ENCODE measurements at regions not wholly inside any gene's neighbourhood (a gene's known extent, or its start where the extent isn't known, plus 50 kb on each side); places are given as distances from the start of the nearest gene placed in this dataset.

DNA sequence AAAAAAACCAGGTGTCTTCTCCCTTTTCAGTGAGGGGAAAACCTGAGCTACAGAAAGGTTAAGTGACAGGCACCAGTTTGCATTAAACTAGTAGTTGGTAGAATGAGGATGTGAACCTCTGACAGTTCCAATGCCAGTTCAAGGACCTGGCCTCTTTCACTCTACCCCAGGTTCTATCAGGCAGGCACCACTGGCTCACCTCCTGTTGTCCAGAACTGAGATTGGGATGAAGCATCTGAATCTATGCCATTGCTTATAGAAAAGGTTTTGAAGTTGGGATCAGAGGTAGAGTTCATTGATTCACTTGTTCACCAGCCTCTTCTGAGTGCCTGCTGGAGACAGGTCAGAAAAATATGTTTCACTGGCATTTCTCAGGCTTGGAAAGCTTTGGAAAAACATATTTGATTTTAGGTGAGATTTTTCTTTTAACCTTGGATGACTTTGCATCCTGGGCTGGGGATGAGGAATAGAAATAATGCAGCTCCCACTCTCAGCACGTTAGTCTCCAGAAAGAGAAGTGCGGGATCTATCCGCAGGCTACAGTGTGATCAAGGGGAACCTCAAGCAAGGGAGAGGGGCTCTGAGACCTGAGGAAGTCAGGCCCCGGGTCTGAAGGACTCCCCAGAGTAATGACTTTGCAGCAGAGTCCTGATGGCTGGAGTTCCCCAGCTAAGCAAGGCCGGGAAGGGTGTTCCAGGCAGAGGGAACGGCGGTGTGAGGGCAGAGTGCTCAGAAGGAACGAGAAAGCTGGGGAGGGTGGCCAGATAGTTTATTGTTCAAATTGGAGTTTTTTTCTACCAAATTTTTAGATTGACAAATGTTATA, 250.3 kb downstream of the MYCN start (continued):
- TF ChIP-seq, protein P1, sequence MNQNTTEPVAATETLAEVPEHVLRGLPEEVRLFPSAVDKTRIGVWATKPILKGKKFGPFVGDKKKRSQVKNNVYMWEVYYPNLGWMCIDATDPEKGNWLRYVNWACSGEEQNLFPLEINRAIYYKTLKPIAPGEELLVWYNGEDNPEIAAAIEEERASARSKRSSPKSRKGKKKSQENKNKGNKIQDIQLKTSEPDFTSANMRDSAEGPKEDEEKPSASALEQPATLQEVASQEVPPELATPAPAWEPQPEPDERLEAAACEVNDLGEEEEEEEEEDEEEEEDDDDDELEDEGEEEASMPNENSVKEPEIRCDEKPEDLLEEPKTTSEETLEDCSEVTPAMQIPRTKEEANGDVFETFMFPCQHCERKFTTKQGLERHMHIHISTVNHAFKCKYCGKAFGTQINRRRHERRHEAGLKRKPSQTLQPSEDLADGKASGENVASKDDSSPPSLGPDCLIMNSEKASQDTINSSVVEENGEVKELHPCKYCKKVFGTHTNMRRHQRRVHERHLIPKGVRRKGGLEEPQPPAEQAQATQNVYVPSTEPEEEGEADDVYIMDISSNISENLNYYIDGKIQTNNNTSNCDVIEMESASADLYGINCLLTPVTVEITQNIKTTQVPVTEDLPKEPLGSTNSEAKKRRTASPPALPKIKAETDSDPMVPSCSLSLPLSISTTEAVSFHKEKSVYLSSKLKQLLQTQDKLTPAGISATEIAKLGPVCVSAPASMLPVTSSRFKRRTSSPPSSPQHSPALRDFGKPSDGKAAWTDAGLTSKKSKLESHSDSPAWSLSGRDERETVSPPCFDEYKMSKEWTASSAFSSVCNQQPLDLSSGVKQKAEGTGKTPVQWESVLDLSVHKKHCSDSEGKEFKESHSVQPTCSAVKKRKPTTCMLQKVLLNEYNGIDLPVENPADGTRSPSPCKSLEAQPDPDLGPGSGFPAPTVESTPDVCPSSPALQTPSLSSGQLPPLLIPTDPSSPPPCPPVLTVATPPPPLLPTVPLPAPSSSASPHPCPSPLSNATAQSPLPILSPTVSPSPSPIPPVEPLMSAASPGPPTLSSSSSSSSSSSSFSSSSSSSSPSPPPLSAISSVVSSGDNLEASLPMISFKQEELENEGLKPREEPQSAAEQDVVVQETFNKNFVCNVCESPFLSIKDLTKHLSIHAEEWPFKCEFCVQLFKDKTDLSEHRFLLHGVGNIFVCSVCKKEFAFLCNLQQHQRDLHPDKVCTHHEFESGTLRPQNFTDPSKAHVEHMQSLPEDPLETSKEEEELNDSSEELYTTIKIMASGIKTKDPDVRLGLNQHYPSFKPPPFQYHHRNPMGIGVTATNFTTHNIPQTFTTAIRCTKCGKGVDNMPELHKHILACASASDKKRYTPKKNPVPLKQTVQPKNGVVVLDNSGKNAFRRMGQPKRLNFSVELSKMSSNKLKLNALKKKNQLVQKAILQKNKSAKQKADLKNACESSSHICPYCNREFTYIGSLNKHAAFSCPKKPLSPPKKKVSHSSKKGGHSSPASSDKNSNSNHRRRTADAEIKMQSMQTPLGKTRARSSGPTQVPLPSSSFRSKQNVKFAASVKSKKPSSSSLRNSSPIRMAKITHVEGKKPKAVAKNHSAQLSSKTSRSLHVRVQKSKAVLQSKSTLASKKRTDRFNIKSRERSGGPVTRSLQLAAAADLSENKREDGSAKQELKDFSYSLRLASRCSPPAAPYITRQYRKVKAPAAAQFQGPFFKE (tag by site-specific recombination; IDR thresholded peaks at IDR 0.05; ENCODE audit: borderline replicate concordance), result no peak
- TF ChIP-seq ZNF184 (tag by site-specific recombination; IDR thresholded peaks at IDR 0.05) (no peak), ZNF510 (tag by site-specific recombination; IDR thresholded peaks at IDR 0.05; ENCODE audit: insufficient replicate concordance) (no peak), TCF7L2 (IDR thresholded peaks at IDR 0.05; ENCODE audit: borderline replicate concordance, low read depth, low read length) (no peak), GLIS1 (tag by site-specific recombination; IDR thresholded peaks at IDR 0.05) (no peak), ZNF324 (tag by site-specific recombination; IDR thresholded peaks at IDR 0.05) (no peak), ZNF366 (tag by site-specific recombination; conservative IDR thresholded peaks at IDR 0.05) (no peak), ZNF302 (tag by site-specific recombination; IDR thresholded peaks at IDR 0.05; ENCODE audit: low read depth) (no peak)
- TF ChIP-seq, protein P2, sequence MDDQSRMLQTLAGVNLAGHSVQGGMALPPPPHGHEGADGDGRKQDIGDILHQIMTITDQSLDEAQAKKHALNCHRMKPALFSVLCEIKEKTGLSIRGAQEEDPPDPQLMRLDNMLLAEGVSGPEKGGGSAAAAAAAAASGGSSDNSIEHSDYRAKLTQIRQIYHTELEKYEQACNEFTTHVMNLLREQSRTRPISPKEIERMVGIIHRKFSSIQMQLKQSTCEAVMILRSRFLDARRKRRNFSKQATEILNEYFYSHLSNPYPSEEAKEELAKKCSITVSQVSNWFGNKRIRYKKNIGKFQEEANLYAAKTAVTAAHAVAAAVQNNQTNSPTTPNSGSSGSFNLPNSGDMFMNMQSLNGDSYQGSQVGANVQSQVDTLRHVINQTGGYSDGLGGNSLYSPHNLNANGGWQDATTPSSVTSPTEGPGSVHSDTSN (CRISPR knock-in tag; IDR thresholded peaks at IDR 0.05), result no peak

DNA sequence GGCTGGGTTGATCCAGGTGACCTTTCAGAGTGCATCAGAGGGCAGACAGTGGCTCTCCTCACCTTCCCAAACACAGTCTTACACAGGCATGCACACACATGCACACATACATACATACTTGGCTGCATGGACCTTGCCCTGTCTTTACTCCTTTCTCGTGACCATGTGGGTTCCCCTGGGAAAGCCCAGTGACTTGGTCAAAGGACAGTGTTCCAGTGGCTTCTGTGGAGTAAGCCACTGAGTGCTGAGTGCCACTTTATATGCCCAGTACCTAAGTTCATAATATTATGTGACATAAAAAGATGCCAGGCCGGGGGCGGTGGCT, 249.4 kb downstream of the MYCN start:
- H3K4me1 ChIP-seq (ENCODE audit: control insufficient read depth, insufficient read depth, low read length), result no peaks in the 10 kb centered on the region
- TF ChIP-seq, protein P3, sequence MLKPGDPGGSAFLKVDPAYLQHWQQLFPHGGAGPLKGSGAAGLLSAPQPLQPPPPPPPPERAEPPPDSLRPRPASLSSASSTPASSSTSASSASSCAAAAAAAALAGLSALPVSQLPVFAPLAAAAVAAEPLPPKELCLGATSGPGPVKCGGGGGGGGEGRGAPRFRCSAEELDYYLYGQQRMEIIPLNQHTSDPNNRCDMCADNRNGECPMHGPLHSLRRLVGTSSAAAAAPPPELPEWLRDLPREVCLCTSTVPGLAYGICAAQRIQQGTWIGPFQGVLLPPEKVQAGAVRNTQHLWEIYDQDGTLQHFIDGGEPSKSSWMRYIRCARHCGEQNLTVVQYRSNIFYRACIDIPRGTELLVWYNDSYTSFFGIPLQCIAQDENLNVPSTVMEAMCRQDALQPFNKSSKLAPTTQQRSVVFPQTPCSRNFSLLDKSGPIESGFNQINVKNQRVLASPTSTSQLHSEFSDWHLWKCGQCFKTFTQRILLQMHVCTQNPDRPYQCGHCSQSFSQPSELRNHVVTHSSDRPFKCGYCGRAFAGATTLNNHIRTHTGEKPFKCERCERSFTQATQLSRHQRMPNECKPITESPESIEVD (tag by site-specific recombination; IDR thresholded peaks at IDR 0.05), result no peak
- TF ChIP-seq, protein P1 (tag by site-specific recombination; IDR thresholded peaks at IDR 0.05; ENCODE audit: borderline replicate concordance), result no peak
- TF ChIP-seq ZNF555 (tag by site-specific recombination; conservative IDR thresholded peaks at IDR 0.05) (no peak), ZNF830 (tag by site-specific recombination; IDR thresholded peaks at IDR 0.05; ENCODE audit: low read depth) (no peak), ZNF175 (tag by site-specific recombination; IDR thresholded peaks at IDR 0.05) (no peak), ZNF600 (tag by site-specific recombination; IDR thresholded peaks at IDR 0.05) (no peak), ZNF473 (tag by site-specific recombination; IDR thresholded peaks at IDR 0.05) (no peak)
- TF ChIP-seq, protein P4, sequence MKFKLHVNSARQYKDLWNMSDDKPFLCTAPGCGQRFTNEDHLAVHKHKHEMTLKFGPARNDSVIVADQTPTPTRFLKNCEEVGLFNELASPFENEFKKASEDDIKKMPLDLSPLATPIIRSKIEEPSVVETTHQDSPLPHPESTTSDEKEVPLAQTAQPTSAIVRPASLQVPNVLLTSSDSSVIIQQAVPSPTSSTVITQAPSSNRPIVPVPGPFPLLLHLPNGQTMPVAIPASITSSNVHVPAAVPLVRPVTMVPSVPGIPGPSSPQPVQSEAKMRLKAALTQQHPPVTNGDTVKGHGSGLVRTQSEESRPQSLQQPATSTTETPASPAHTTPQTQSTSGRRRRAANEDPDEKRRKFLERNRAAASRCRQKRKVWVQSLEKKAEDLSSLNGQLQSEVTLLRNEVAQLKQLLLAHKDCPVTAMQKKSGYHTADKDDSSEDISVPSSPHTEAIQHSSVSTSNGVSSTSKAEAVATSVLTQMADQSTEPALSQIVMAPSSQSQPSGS (tag by site-specific recombination; IDR thresholded peaks at IDR 0.05; ENCODE audit: low read depth), result no peak
- H3K36me3 ChIP-seq (ENCODE audit: control insufficient read depth in 2 of 2, insufficient read depth in 1 of 2, low read length in 2 of 2), result no peaks in the 10 kb centered on the region
- H3K27ac ChIP-seq (ENCODE audit: extremely low read depth, low read depth, low read length), result no peak overlapping the region
- ChIA-PET POLR2A (no interaction called here), CTCF (interaction anchor here (0.6 to 0.7 kb wide), 2 partner anchors 178 to 328 kb away, joined by 3 read pairs; no protein-coding TSS in a partner anchor)
- no peaks in the 10 kb centered on the region for H3K9me3 ChIP-seq (ENCODE audit: control insufficient read depth, insufficient read depth, low read depth, low read length)
- H3K4me3 ChIP-seq (ENCODE audit: low read depth, low read length), result no peak overlapping the region
